Esophagus squamous epithelium (tissue), 4 donors: ENCODE measurements at regions not wholly inside any gene's neighbourhood (a gene's known extent, or its start where the extent isn't known, plus 50 kb on each side); places are given as distances from the start of the nearest gene placed in this dataset.

Experiments used
- CTCF ChIP-seq, 6 experiments: fragments of 450-650 bp in 4 of 6; fragments of 200-600 bp in 2 of 6; sonication (generic) in 2 of 6; IDR thresholded peaks; one replicate each; pipeline ENCODE4 v1.5.1; 2016 to 2019; ENCODE audit warnings: antibody characterized with exemption in 6 of 6, mild to moderate bottlenecking in 4 of 6, moderate library complexity in 4 of 6
- POLR2A ChIP-seq, 4 donors: fragments of 450-650 bp; IDR thresholded peaks; one replicate each; pipeline ENCODE4 v1.6.1; 2017; ENCODE audit warnings: antibody characterized with exemption in 4 of 4, mild to moderate bottlenecking in 4 of 4, moderate library complexity in 3 of 4

GRCh38 chr10:78775891-78776290 lies 292.9 kb upstream of the ZMIZ1 start:
- TF ChIP-seq CTCF (IDR thresholded peaks at IDR 0.05): no peak
- no peak for TF ChIP-seq POLR2A (IDR thresholded peaks at IDR 0.05)
